ENCODE measurements at regions not wholly inside any gene's neighbourhood (a gene's known extent, or its start where the extent isn't known, plus 50 kb on each side); places are given as distances from the start of the nearest gene placed in this dataset.
A peak's percentile ranks its signal among the peaks of the same experiment; 100 is the strongest.

DNA sequence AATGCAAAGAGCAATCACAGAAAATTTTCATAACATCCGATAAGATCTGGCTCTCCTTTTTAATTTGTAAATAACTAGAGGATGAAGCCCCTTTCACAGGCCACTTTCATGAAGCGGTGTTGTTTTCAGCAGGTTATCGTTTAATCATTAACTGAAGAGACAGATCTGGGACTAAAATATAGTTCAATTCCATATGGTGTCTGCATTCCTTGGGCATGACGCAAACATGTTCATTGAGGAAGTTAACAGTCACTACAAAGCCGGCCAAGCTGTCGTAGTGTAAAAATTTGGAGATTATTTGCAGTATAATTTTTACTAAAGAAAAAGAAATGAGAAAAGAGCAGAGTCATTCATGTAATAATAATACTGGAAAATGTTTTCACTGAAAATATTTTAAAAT is 565.2 kb upstream of the ADAMTS5 start:
- no peak overlapping the region for H2AFZ ChIP-seq (ENCODE audit: control insufficient read depth, low read length)
- no peaks in the 10 kb centered on the region for H3K4me1 ChIP-seq (ENCODE audit: control insufficient read depth, extremely low read depth, insufficient read depth, low read length)
- no peaks in the 10 kb centered on the region for H3K9me1 ChIP-seq (ENCODE audit: control insufficient read depth, extremely low read depth, insufficient read depth, low read length)
- no peak overlapping the region for H3K9ac ChIP-seq (ENCODE audit: control insufficient read depth, extremely low read depth, insufficient read depth, low read length)
- H3K27me3 ChIP-seq (ENCODE audit: control insufficient read depth, extremely low read depth, insufficient read depth, low read length): no peaks in the 10 kb centered on the region
- H3K4me2 ChIP-seq (ENCODE audit: control insufficient read depth, extremely low read depth, insufficient read depth, low read depth, low read length): no peak overlapping the region
- no peaks in the 10 kb centered on the region for H3K36me3 ChIP-seq (ENCODE audit: control insufficient read depth in 2 of 2, extremely low read depth in 1 of 2, insufficient read depth in 2 of 2, low read length in 2 of 2)
- TF ChIP-seq EZH2 (IDR thresholded peaks at IDR 0.05; ENCODE audit: low read length): no peak
- TF ChIP-seq, protein P1, sequence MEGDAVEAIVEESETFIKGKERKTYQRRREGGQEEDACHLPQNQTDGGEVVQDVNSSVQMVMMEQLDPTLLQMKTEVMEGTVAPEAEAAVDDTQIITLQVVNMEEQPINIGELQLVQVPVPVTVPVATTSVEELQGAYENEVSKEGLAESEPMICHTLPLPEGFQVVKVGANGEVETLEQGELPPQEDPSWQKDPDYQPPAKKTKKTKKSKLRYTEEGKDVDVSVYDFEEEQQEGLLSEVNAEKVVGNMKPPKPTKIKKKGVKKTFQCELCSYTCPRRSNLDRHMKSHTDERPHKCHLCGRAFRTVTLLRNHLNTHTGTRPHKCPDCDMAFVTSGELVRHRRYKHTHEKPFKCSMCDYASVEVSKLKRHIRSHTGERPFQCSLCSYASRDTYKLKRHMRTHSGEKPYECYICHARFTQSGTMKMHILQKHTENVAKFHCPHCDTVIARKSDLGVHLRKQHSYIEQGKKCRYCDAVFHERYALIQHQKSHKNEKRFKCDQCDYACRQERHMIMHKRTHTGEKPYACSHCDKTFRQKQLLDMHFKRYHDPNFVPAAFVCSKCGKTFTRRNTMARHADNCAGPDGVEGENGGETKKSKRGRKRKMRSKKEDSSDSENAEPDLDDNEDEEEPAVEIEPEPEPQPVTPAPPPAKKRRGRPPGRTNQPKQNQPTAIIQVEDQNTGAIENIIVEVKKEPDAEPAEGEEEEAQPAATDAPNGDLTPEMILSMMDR (optimal IDR thresholded peaks at IDR 0.05 in 1 of 3, IDR thresholded peaks at IDR 0.05 in 1 of 3, conservative IDR thresholded peaks at IDR 0.05 in 1 of 3; ENCODE audit: extremely low read depth in 1 of 3, insufficient read depth in 2 of 3, low read length in 3 of 3): no peak
- no peaks in the 10 kb centered on the region for H4K20me1 ChIP-seq (ENCODE audit: control insufficient read depth, extremely low read depth, insufficient read depth, low read length)
- no peaks in the 10 kb centered on the region for H3K9me3 ChIP-seq (ENCODE audit: control insufficient read depth, low read depth, low read length)
- H3K27ac ChIP-seq (ENCODE audit: control insufficient read depth, insufficient read depth, low read length): no peak overlapping the region
- no peak overlapping the region for H3K4me3 ChIP-seq (ENCODE audit: control insufficient read depth in 2 of 3, extremely low read depth in 1 of 3, insufficient read depth in 2 of 3, low read depth in 1 of 3, low read length in 3 of 3)
- H3K79me2 ChIP-seq (ENCODE audit: control insufficient read depth, insufficient read depth, low read length): no peaks in the 10 kb centered on the region
- DNase-seq (ENCODE audit: low read depth, low spot score) (no peak), FAIRE-seq (peak; percentile 41)
- dilution Hi-C loops (cut with MboI; ENCODE audit: extremely low pct_ligation_motif_present, low sequenced_read_pairs): no loop called here

DNA sequence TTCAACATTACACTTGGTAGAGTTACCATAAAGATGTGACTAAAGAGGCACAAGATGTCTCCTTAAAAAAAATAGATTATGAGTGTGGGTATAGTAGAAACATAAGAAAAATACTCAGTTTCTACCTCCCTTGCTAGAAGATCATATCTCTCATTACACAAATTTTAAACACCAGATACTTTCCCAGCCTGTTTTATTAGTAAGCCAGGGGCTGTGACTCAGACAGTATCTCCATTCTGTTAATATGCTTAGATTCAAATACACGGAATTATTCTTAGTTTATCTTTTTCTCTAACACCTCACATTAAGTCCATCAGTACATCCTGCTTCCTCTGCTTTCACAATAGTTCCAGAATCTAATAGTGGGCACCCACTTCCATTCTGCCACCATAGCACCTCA is 561.8 kb upstream of the ADAMTS5 start:
- dilution Hi-C loops (cut with MboI; ENCODE audit: extremely low pct_ligation_motif_present, low sequenced_read_pairs): no loop called here
- FAIRE-seq (no peak), DNase-seq (ENCODE audit: low read depth, low spot score) (no peak)
- Histone ChIP-seq H3K9me3 (ENCODE audit: control insufficient read depth, low read depth, low read length) (no peaks in the 10 kb centered on the region), H3K4me1 (ENCODE audit: control insufficient read depth, extremely low read depth, insufficient read depth, low read length) (no peaks in the 10 kb centered on the region), H3K79me2 (ENCODE audit: control insufficient read depth, insufficient read depth, low read length) (no peaks in the 10 kb centered on the region), H3K9ac (ENCODE audit: control insufficient read depth, extremely low read depth, insufficient read depth, low read length) (no peak overlapping the region), H2AFZ (ENCODE audit: control insufficient read depth, low read length) (no peak overlapping the region), H3K4me3 (ENCODE audit: control insufficient read depth in 2 of 3, extremely low read depth in 1 of 3, insufficient read depth in 2 of 3, low read depth in 1 of 3, low read length in 3 of 3) (no peak overlapping the region), H3K27ac (ENCODE audit: control insufficient read depth, insufficient read depth, low read length) (no peak overlapping the region), H3K27me3 (ENCODE audit: control insufficient read depth, extremely low read depth, insufficient read depth, low read length) (no peaks in the 10 kb centered on the region), H3K9me1 (ENCODE audit: control insufficient read depth, extremely low read depth, insufficient read depth, low read length) (no peaks in the 10 kb centered on the region), H4K20me1 (ENCODE audit: control insufficient read depth, extremely low read depth, insufficient read depth, low read length) (no peaks in the 10 kb centered on the region), H3K36me3 (ENCODE audit: control insufficient read depth in 2 of 2, extremely low read depth in 1 of 2, insufficient read depth in 2 of 2, low read length in 2 of 2) (no peaks in the 10 kb centered on the region), H3K4me2 (ENCODE audit: control insufficient read depth, extremely low read depth, insufficient read depth, low read depth, low read length) (no peak overlapping the region)
- TF ChIP-seq, protein P1 (optimal IDR thresholded peaks at IDR 0.05 in 1 of 3, IDR thresholded peaks at IDR 0.05 in 1 of 3, conservative IDR thresholded peaks at IDR 0.05 in 1 of 3; ENCODE audit: extremely low read depth in 1 of 3, insufficient read depth in 2 of 3, low read length in 3 of 3): no peak
- TF ChIP-seq EZH2 (IDR thresholded peaks at IDR 0.05; ENCODE audit: low read length): no peak
